GM18520 (cell line): ENCODE measurements at regions not wholly inside any gene's neighbourhood (a gene's known extent, or its start where the extent isn't known, plus 50 kb on each side); places are given as distances from the start of the nearest gene placed in this dataset.

Experiments
- ATAC-seq: cut with Tn5 transposase; IDR thresholded peaks from one replicate; pipeline ENCODE4 v1.9.1; 2021; ENCODE audit not compliant: unreplicated experiment

DNA sequence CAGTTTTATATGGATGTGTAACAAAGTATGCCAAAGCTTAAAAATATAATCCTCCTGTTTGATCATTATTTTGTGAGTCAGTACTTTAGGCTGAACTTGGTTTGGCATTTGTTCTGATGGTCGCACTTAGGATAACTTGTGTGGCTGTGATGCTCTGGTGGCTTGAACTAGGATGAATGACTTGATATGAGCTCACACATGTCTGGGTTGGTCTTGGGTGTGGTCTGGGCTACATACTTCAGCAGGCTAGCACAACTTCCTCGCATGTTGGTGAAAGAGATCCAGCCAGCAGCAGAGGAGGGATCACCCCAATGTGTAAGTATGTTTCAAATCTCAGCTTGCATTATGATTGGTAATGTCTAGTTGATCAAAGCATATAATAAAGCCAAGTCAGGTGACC is 969.1 kb upstream of the PCDH9 start:
- no peak for ATAC-seq

DNA sequence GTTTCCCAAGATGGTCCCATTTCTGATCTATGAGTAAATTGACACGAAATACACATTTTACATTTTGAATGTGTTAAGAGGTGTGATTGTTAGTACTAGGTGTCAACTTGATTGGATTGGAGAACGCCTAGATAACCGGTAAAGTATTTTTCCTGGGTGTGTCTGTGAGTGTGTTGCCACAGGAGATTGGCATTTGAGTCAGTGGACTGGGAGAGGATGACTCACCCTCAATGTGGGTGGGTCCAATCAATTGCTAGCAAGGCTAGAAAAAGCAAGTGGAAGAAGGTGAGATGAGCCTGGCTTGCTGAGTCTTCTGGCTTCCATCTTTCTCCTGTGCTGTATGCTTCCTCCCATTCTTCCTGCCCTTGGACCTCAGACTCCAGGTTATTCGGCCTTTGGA is 960.7 kb upstream of the PCDH9 start:
- no peak for ATAC-seq

DNA sequence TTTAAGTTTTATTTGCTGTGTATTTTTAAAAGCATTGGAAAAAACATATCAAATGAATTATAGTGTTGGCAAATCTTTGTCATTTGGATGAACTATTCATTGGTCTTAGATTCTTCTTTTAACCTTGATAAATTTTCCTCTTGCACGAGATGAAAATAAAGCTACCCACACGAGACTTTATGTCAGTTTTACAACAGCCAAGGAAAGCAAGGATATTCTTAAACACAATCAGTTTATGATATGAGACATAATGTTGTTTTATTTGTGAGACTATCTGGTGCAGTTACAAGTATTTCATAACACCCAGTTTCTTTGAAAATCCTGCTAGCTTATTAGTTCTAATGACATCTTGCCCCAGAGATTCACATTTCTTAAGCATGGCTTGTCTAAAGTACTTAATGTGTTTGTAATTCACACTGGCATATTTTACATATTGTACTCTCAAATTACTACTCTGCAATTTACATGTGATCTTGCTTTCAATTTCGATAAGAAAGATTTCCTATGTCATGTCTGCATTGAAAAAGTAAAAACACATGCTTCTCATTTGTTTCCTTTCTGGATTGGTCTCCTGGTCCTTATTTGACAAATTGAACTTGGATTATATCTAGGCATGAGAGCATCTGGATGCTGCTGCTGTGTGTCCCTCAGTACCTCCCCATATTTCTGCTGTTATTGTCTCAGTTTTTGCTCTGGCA is 955.5 kb upstream of the PCDH9 start:
- ATAC-seq, result peak; percentile 89

DNA sequence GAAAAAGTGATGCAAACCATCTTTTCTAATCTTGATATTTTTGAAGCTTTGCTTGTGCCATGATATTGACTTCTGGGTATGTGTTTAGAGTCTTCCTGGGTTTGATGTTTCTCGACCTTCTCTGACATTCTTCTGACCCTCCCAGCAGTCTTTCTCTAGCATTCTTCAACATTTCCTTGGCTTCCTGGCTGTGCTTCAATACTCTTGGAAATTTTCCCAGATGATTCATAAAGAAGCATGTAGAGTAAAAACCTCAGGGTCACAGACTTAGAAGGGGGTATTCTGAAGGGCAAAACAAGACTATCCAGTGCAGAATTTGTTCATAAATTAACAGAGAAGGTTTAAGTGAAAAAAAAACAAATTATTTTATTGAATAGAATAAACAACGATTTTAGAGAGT is 946.3 kb upstream of the PCDH9 start:
- ATAC-seq, result no peak

DNA sequence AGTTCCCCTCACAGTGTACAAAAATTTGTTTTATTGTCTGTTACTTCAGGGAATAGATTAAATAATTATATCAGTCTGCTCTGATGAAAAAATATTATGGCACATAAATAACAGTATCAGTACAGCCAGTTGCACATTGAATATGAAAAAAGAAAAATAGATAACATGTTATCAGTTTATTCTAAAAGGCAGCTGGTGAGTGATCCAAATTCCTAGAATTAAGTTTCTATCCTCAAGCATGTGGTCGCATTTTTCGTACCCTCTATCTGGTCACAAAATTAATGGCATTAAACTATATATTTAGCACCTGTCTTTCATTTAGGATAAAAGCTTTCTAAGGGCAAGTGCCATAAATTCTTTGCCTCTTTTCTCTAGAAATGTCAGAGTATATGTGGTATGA is 944.8 kb upstream of the PCDH9 start:
- ATAC-seq, result no peak

DNA sequence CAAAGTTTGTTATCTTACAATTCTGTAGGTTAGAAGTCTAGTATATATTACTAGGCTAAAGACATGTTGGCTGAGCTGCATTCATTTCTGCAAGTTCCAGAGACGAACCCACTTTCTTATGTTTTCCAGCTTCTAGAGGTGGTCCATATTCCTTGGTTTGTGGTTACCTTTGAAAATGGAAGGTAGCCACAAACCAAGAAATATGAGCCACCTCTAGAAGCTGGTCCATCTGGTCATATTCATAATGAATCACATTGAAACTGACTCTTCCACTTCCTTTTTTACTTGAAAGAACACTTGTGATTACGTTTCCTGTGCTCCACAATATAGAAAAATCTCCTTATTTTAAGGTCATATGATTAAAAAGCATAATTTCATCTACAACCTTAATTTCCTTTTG is 943.0 kb upstream of the PCDH9 start:
- no peak for ATAC-seq

DNA sequence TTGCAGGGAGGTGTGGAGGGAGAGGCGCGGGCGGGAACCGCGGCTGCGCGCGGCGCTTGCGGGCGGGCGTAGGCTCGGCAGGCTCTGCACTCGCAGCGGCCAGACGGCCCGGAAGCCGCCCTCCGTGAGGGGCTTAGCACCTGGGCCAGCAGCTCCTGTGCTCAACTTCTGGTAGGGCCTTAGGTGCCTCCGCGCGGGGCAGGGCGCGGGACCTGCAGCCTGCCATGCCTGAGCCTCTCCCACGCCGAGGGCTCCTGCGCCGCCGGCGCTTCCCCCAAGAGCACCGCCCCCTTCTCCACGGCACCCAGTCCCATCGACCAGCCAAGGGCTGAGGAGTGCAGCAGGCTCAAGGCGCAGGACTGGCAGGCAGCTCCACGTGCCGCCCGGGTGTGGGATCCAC is 940.8 kb upstream of the PCDH9 start:
- ATAC-seq, result no peak

DNA sequence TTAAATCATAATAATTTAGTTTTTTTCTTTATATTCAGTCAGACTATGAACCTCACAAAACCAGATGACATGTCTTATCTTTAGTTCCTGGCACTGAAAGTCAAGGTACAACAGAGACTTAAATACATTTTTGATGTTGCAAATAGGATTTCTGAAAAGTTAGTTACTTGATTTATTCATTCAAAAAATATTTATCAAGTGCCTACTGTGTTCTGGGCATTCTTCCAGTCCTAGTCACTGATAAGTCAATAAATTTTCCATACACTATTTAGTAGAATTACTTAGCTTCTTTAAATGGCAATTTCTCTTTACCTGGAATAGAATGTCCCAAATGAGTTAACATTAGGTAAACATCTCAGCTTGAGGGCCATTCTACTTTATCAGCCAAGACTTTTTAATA is 938.3 kb upstream of the PCDH9 start:
- ATAC-seq, result no peak

DNA sequence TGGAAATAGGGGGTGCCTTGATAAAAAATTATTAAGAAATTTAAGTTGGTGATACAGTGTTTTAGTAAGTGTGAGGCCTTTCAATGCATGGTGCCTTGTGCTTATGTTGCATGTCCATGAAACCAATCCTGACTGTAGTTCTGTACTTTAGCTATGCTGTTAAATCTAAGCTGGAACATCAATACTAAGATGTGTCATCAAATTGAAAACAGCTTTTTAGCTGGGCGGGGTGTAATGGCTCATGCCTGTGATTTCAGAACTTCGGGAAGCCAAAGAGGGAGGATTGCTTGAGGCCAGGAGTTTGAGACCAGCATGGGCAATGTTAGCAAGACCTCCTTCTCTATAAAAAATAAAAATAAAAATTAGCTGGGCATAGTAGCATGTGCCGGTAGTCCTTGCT is 930.3 kb upstream of the PCDH9 start:
- ATAC-seq, result no peak

DNA sequence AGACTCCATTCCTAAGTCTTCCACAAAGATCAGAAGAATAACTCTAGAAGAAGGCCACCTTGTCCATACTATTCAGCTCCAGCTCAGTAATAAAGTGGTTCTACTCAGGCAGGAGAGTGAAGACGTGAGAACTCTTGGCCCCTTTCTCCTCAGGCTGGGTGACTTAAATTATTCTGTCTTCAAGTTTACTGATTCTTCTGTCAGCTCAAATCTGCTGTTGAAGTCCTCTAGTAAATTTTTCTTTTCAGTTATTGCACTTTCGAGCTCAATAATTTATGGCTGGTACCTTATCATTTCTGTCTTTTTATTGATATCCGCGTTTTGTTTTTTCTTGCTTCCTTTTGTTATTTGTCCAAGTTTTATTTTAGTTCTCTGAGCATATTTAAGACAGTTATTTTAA is 922.3 kb upstream of the PCDH9 start:
- ATAC-seq, result no peak

DNA sequence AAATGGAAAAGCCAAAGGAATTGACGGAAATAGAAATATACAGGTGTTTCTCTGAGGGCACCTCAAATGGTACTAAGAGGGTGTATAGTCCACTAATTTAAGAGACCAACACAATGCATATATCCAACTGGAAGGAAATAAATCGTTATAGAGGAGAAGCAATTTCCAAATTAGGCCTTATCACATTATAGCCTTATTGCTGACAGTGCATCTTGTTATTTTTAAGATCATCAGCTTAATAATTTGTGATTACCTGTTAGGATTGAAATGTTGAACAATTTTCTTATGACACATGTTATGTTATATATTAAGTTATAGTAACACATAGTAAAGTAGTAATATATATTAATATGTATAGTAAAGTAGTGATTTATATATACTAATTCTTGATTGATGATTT is 915.7 kb upstream of the PCDH9 start:
- ATAC-seq, result no peak

DNA sequence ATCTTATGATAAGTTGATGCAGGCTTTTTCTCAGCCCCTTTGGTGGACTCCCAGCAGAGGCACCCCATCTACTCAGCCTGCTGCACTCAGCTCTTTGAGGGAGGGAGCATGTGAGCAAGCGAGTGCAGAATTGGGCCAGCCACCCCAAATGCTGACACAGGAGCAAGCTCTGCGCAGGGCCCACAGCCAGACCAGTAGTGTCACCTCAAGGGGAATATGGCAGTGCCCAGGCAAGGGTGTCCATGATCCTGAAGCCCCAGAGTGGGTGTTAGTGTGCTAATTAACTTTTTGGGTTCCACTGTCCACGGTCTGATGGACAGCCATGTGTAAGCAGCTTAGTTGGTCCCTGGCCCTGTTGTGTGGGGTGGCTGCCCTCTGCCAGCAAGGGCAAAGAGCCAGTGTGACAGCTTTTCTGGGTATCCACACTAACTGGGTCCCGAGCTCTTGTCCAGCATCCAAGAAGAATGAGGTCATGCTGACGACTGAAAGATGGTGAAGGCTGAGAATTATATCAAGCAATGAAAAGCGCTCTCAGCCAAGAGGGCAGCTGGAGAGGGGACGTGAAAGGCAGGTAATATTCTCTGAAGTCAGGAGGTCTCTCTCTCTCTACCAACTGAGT is 898.3 kb upstream of the PCDH9 start:
- no peak for ATAC-seq

DNA sequence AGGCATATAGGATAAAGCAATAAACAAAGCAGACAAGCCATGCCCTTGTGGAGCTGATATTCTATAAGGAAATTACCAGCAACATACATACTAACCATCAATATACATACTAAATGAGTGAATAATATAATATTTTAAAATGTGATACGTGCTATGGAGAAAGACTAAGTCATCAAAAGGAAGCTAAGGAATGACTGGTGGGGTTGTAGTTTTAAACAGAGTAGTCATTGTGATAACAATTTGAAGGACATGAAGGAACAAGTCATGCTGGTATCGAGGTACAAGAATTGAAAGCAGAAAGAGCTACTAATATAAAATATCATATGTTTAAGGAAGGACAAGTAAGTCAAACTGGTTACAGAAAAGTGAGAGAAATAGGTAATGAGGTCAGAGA is 894.9 kb upstream of the PCDH9 start:
- no peak for ATAC-seq

DNA sequence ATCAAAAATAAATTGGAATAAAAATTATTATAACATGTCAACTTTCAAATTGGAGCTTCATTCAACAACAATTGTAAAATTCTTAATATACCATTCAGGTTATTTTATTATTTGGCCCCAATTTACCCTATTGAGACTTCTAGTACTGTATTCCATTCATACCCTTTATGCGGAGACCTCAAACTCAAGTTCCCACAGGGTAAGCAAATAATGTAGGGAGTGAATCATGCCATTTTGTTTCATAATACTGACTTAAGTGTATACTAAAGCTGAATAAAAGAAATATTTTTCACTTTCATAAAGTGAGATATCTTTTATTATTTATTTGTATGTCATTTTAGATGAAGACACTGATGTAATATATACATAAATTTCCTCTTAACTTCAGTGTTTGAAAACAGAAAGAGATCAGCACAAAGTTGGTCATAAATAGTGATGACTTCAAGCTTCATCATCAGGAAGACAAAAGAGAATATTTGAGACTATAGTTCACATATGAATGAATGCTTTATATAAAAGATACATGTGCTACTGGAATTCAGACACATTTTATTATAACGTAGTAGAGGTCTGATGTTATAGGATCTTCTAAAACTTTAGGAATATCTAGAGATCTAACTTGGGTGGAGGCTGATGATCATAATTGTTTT is 894.4 kb upstream of the PCDH9 start:
- ATAC-seq, result no peak

DNA sequence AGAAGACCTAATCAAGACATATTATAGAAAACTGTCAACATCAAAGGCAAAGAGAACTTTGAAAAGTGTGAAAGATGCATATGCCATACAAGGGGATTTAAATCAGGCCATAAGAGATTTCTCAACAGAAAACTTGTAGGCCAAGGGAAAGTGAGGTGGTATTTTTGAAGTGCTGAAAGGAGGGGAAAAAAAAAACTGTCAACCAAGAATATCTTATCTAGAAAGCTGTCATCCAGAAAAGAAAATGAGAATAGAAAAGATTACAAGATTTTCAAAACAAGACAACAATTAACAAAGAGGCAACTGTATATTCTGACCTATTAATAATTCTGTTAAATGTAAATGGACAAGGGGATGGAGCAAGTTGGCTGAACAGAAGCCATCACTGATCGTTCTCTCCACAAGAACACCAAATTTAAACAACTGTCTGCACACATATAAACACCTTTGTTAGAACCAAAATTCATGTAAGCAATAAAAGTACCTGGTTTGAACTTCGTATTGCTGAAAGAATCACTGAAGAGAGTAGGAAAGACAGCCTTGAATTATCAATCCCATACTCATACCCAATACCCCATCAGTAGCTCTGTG is 880.1 kb upstream of the PCDH9 start:
- ATAC-seq, result no peak

DNA sequence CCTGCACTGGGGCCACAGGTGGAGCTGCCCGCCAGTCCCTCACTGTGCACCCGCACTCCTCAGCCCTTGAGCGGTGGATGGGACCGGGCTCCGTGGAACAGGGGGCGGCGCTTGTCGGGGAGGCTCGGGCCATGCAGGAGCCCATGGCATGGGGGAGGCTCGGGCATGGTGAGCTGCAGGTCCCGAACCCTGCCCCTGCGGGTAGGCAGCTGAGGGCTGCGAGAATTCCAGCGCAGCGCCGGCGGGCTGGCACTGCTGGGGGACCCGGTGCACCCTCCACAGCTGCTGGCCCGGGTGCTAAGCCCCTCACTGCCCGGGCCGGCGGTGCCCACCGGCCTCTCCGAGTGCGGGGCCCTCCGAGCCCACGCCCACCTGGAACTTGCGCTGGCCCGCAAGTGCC is 877.5 kb upstream of the PCDH9 start:
- ATAC-seq, result no peak

DNA sequence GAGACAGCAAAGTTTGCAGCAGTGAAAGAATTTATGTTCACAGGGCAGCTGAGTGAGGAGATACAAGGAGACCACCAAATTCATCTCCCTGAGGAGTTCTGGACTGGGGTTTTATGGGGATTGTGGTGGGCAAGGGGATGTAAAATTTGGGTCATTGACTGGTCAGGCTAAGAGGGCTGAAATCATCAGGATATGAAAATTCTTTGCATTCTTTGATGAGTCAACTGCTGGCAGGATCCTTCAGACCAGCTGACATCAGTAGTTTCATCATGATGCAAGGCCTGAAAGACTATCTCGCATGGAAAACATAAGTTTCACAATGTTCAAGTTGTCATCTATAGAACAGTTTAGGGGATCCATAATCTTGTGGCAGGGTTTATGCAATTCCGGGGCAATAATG is 869.5 kb upstream of the PCDH9 start:
- no peak for ATAC-seq

DNA sequence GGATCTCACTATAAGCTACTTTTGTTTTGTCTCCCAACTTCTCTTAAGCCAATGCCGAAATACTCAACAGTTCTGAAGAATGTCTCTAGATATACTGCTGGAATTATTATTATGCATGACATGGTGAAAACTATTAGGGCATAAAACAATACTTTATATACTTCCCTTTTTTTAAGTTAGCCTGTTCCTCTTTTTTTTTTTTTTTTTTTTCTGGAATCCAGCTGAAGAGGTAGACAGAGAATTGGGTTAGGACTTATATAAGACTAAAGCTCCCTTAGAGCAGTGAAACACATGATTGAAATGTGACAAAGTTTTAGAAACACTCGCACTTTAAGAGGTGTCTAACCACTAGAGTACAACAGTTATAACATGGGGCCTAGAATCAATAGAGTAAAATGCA is 850.9 kb upstream of the PCDH9 start:
- no peak for ATAC-seq

DNA sequence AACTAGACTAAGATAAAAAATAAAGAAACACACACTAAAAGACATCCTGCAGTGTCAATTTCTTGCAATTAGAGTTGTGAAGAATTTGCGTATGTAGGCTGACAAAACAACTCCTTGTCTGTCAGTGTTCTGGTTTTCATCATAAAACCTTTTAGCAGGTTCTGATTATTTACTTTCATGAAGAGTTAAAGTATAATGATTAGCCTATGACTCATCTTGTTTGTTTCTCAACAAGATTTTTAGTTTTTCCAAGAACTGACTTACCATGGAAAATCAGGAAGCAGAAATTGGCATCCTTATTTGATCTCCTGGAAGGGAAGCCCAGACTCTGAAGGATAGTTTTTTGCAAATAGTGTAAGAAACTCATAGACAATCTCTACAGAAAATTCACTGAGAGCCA is 848.7 kb upstream of the PCDH9 start:
- no peak for ATAC-seq

DNA sequence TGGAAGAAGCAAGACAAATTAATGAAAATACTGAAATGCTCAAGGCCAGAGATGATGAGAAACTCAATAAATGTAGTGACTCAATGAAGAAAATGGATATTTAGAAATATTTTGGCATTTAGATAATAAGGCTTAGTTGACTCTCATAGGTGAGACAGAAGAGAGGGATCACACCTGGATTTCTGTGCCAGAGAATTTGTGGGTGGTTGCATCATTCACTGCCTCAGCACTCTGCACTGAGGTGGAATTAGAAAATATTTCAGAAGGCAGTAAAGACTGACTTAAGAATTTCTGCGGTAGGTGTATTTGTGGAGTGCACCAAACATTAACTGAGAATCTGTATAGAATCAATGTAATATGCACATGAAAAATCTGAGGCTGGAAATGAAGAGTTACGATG is 848.3 kb upstream of the PCDH9 start:
- ATAC-seq, result no peak

DNA sequence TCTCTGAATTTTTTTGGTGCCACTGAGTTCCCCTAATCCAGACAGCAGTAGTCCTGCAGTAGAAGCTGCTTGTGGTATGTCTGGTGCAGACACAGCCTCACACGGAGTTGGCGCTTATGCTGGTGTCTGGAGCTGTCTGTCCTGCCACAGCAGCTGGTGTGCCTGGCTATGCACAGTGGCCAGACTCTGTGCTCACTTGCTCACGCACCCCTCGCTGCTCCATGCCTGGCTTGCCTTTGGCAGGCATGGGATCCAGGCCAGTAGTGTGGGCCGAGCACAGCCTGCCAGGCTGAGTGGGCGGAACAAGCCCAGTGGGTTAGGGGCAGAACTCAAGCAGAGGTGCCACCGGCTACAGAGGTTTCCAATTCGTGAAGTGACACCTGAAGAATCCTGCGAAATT is 845.9 kb upstream of the PCDH9 start:
- ATAC-seq, result no peak

DNA sequence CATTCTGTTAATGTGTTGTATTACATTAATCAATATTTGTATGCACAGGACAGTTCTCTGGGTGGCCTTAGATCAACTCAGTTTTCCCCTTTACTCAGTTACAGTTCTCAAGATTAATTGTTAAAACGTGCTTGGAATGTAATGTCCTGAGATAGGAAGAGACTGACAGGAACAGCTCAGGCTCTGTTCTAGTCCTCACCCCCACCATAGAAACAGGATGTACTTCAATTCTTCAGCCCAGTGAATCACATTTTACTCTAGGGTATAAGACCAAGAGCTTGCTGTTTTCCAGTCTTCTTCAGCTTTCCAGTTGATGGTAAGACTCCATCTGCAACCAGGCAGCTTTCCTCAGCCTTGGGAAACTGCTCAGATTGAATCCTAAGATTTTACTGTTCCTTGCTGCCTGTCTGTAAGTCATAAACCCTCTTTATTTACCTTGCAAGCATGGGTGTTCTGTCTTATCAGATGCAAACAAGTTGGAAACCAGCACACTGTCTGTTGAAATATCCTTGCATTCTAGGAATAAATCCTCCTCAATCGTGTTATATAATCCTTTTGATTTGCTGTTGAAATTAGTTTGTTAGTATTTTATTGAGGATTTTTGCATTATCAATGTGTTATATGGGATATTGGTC is 836.9 kb upstream of the PCDH9 start:
- no peak for ATAC-seq
